ENCODE measurements at regions not wholly inside any gene's neighbourhood (a gene's known extent, or its start where the extent isn't known, plus 50 kb on each side); places are given as distances from the start of the nearest gene placed in this dataset.

DNA sequence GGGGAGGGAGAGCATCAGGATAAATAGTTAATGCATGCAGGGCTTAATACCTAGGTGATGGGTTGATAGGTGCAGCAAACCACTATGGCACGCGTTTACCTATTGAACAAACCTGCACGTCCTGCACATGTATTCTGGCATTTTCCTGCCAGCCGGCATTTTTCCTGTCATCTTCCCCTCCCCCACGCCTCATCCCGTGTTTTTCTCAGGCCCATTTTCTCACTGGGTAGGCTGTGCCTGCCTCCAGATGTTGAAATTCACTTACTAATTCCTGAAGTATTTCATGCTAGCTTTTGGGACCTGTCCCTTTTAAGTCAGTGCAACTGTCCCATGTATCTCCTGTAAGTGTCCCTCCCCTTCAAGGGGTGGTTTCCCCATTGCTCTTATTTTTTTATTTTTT, 220.3 kb upstream of the NPY start:
- Histone ChIP-seq H2BK15ac (ENCODE audit: low read depth, low read length) (no peak overlapping the region), H3K27ac (ENCODE audit: insufficient read depth, low read length) (no peak overlapping the region), H3K9me1 (ENCODE audit: insufficient read depth, low read length) (no peaks in the 10 kb centered on the region), H3K36me3 (ENCODE audit: control insufficient read depth, insufficient read depth, low read length) (no peaks in the 10 kb centered on the region), H3K14ac (replicated peaks; ENCODE audit: low read depth, low read length) (no peak overlapping the region), H3K4me1 (ENCODE audit: control insufficient read depth, insufficient read depth, low read length) (no peaks in the 10 kb centered on the region), H3K9ac (ENCODE audit: low read depth, low read length) (no peak overlapping the region), H2AK9ac (replicated peaks; ENCODE audit: low read depth, low read length, poor library complexity) (no peak overlapping the region), H3K56ac (ENCODE audit: extremely low read depth, insufficient read depth, low read length) (no peak overlapping the region), H4K8ac (ENCODE audit: low read depth in 2 of 2, low read length in 2 of 2) (no peak overlapping the region), H3K23ac (ENCODE audit: low read depth, low read length) (no peak overlapping the region), H2BK120ac (ENCODE audit: low read depth, low read length) (no peak overlapping the region), H4K20me1 (ENCODE audit: insufficient read depth, low read length) (no peaks in the 10 kb centered on the region), H3K4ac (ENCODE audit: low read depth, low read length) (no peak overlapping the region), H3K9me3 (ENCODE audit: control insufficient read depth, insufficient read depth, low read length) (peaks cover 5% of the 10 kb centered on the region), H3K79me1 (ENCODE audit: low read depth in 1 of 2, low read length in 2 of 2) (no peaks in the 10 kb centered on the region), H2AFZ (replicated peaks; ENCODE audit: low read length, poor library complexity) (no peak overlapping the region), H4K91ac (ENCODE audit: insufficient read depth, low read depth, low read length) (no peak overlapping the region), H2BK20ac (ENCODE audit: low read depth, low read length) (no peak overlapping the region), H2AK5ac (ENCODE audit: low read depth, low read length) (no peak overlapping the region), H3K18ac (ENCODE audit: low read depth, low read length) (no peak overlapping the region), H4K5ac (ENCODE audit: low read depth, low read length) (no peak overlapping the region), H3K4me2 (ENCODE audit: low read depth, low read length) (no peak overlapping the region), H3K27me3 (ENCODE audit: control insufficient read depth, insufficient read depth, low read length) (no peaks in the 10 kb centered on the region), H3K4me3 (ENCODE audit: insufficient read depth, low read depth, low read length) (no peak overlapping the region), H2BK5ac (ENCODE audit: low read depth, low read length, poor library complexity, severe bottlenecking) (no peak overlapping the region)
- dilution Hi-C loops (cut with HindIII; ENCODE audit: low sequenced_read_pairs, unreplicated experiment) (no loop called here), in situ Hi-C loops (cut with MboI; ENCODE audit: low sequenced_read_pairs) (no loop called here), intact Hi-C loops (cut with micrococcal nuclease) (no loop called here)
- BruUV-seq (replicated peaks) = no TSS peak
- ChIA-PET POLR2A (ENCODE audit: unreplicated experiment) (no interaction called here), CTCF (no interaction called here)
- 44% methylated on average over 3 of the region's 6 CpGs; no CpG with 5 or more reads in 1 of the 2 experiments for WGBS, 2 experiments (ENCODE audit: extremely low coverage in 2 of 2, insufficient read length in 1 of 2)
- no peak for TF ChIP-seq NFE2L2 (IDR thresholded peaks at IDR 0.05; ENCODE audit: low read depth, low read length)
- no peak for TF ChIP-seq BHLHE40 (IDR thresholded peaks at IDR 0.05; ENCODE audit: low read depth, low read length)
- no peak for TF ChIP-seq RCOR1 (IDR thresholded peaks at IDR 0.05; ENCODE audit: insufficient replicate concordance, low read length)
- TF ChIP-seq CEBPB (IDR thresholded peaks at IDR 0.05; ENCODE audit: low read depth, low read length) = no peak
- no peak for TF ChIP-seq FOS (IDR thresholded peaks at IDR 0.05; ENCODE audit: low read depth, low read length)
- no peak for TF ChIP-seq RAD21 (IDR thresholded peaks at IDR 0.05; ENCODE audit: low read length)
- TF ChIP-seq SMC3 (IDR thresholded peaks at IDR 0.05; ENCODE audit: low read depth, low read length) = no peak
- DNase-seq (no peak), ATAC-seq (ENCODE audit: low read depth) (no peak)

Data from IMR-90 (cell line).